ENCODE measurements at regions not wholly inside any gene's neighbourhood (a gene's known extent, or its start where the extent isn't known, plus 50 kb on each side); places are given as distances from the start of the nearest gene placed in this dataset.
A peak's percentile ranks its signal among the peaks of the same experiment; 100 is the strongest.

DNA sequence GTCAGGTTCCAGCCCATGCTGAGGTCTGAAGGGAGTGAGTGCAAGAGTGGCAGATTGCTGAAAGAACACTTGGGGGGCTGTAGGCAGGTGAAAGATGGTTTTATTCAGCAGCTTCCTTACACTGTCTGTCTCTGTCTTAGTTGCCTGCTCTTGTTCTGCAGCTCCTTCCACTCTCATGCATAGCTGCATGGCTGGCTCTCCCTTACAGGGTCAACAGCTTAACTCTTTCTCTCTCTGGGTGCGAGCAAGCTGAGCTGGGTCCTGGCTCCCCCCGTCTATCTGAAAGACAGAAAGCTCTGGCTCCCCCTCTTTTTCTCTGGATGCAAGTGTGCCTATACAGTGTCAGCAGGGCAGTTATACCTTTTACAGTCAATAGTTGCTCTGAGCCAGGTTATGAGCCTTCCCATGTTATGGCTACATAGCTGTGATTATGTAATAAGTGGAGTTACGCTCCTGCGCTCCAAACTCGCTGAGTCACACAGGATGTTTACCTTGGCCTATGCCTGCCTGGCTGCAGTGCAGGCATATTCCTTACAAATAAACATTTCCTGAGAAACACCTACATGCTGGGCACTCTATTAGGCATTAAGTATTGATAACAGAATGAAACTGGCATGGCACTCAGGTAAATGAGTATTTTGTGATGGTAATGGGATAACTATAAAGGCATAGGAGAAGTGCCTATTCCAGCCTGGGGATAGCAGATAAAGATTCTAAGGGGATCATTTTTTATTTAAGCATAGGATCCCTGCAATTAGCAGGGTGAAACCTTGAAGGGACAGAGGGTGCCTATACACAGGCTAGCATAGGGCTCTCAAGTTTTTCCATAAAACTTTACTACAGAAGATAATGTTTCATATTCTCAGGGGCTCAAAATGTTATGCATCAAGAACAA lies 826.9 kb upstream of the PCDH9 start:
- peak; percentile 15 for DNase-seq (ENCODE audit: low read depth)

DNA sequence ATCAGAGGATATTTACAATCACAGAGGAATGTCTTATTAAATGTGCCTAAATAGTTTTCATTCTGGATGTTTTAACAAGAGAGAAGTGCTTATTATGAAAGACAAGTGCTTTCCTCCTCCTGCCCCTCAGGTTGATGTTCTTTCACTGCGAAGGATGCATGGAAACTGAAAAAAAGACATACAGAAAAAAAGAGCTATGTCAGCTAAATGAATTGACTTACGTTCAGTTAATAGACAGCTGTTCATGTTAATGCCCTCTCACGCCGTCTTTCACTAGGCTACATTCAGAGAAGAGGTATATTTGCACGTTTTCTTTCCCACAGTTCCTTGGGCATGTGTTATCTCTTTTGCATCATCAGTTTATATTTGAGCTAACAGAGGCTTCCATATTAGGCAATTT lies 821.8 kb upstream of the PCDH9 start:
- no peak overlapping the region for H3K4me3 ChIP-seq (ENCODE audit: low read depth, low read length)
- DNase-seq (ENCODE audit: low read depth): no peak
- no peak for TF ChIP-seq MYC (IDR thresholded peaks at IDR 0.05; ENCODE audit: low read depth, low read length)
- TF ChIP-seq, protein P1, sequence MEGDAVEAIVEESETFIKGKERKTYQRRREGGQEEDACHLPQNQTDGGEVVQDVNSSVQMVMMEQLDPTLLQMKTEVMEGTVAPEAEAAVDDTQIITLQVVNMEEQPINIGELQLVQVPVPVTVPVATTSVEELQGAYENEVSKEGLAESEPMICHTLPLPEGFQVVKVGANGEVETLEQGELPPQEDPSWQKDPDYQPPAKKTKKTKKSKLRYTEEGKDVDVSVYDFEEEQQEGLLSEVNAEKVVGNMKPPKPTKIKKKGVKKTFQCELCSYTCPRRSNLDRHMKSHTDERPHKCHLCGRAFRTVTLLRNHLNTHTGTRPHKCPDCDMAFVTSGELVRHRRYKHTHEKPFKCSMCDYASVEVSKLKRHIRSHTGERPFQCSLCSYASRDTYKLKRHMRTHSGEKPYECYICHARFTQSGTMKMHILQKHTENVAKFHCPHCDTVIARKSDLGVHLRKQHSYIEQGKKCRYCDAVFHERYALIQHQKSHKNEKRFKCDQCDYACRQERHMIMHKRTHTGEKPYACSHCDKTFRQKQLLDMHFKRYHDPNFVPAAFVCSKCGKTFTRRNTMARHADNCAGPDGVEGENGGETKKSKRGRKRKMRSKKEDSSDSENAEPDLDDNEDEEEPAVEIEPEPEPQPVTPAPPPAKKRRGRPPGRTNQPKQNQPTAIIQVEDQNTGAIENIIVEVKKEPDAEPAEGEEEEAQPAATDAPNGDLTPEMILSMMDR (IDR thresholded peaks at IDR 0.05; ENCODE audit: low read depth, low read length): no peak
- TF ChIP-seq POLR2A (IDR thresholded peaks at IDR 0.05; ENCODE audit: extremely low read depth, insufficient read length): no peak
- TF ChIP-seq, protein P2, sequence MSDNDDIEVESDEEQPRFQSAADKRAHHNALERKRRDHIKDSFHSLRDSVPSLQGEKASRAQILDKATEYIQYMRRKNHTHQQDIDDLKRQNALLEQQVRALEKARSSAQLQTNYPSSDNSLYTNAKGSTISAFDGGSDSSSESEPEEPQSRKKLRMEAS (IDR thresholded peaks at IDR 0.05; ENCODE audit: low read depth, low read length): no peak

More for the DNA sequence above, 826.9 kb upstream of the PCDH9 start:
- H3K4me3 ChIP-seq (ENCODE audit: low read depth, low read length): no peak overlapping the region
- TF ChIP-seq POLR2A (IDR thresholded peaks at IDR 0.05; ENCODE audit: extremely low read depth, insufficient read length) (no peak), MYC (IDR thresholded peaks at IDR 0.05; ENCODE audit: low read depth, low read length) (no peak)
- TF ChIP-seq, protein P1 (IDR thresholded peaks at IDR 0.05; ENCODE audit: low read depth, low read length): no peak
- TF ChIP-seq, protein P2 (IDR thresholded peaks at IDR 0.05; ENCODE audit: low read depth, low read length): no peak

DNA sequence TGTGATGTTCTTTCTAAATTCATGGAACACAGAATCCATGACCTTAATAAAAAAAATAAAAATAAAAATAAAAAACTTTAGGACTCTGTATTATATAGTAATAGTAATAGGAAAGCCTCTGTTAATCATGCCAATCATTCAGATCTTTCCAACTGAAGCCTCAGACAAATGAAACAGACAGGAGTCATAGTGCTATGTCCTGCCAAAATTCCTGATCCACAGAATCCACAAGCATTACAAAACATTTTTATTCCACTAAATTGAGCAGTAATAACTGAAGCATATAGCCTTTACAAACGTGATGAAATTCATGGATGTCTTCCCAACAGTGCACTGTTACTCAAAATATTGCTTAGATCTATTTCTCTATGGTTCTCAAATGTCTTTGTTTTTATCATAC lies 820.6 kb upstream of the PCDH9 start:
- TF ChIP-seq, protein P2 (IDR thresholded peaks at IDR 0.05; ENCODE audit: low read depth, low read length): no peak
- TF ChIP-seq MYC (IDR thresholded peaks at IDR 0.05; ENCODE audit: low read depth, low read length) (no peak), POLR2A (IDR thresholded peaks at IDR 0.05; ENCODE audit: extremely low read depth, insufficient read length) (no peak)
- TF ChIP-seq, protein P1 (IDR thresholded peaks at IDR 0.05; ENCODE audit: low read depth, low read length): no peak
- no peak overlapping the region for H3K4me3 ChIP-seq (ENCODE audit: low read depth, low read length)
- DNase-seq (ENCODE audit: low read depth): no peak

DNA sequence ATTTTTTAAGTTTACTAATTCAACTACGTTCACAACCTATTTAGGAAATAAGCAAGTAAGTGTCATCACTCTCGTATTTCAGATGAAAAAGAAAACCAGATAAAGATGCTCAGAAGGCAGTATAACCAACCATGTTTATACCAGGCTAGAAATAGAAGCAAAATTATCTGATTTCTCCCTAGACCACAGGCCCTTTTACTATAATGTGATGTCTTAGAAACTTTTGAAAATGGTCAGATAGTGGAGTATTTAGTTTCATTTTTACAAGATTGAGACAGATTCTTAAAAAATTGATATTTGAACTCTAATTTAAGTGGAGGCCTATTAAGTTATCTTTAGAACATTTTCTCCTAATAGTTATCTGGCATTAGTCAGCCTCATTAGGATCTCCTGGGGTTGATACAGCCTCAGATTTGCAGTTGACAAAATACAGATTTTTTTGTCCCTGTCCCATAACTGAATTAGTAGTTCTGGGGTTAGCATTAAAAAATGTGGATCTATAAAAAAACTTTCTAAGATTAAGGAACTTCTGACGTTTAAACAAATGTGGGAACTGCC lies 818.7 kb upstream of the PCDH9 start:
- TF ChIP-seq, protein P2 (IDR thresholded peaks at IDR 0.05; ENCODE audit: low read depth, low read length): no peak
- TF ChIP-seq POLR2A (IDR thresholded peaks at IDR 0.05; ENCODE audit: extremely low read depth, insufficient read length) (no peak), MYC (IDR thresholded peaks at IDR 0.05; ENCODE audit: low read depth, low read length) (no peak)
- TF ChIP-seq, protein P1 (IDR thresholded peaks at IDR 0.05; ENCODE audit: low read depth, low read length): no peak
- H3K4me3 ChIP-seq (ENCODE audit: low read depth, low read length): no peak overlapping the region
- DNase-seq (ENCODE audit: low read depth): no peak

DNA sequence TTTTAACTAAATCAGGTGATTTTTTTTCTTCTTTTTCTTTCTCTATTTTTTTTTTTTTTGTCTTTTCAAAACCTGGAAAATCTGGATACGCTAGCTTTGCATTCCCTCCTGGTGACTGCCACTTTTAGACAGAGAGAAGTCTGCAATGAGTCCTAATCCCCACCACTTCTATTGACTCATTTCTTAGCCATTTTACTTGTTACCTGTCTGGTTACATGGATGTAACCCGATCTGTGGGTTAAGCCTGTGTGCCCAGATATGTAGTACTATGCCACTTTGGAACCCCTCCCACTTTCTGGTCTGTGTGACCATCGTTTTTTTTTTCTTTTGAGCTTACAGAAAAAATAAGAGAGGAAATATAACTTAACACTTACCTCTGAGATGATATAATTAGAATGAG lies 817.8 kb upstream of the PCDH9 start:
- no peak overlapping the region for H3K4me3 ChIP-seq (ENCODE audit: low read depth, low read length)
- no peak for TF ChIP-seq MYC (IDR thresholded peaks at IDR 0.05; ENCODE audit: low read depth, low read length)
- no peak for DNase-seq (ENCODE audit: low read depth)

DNA sequence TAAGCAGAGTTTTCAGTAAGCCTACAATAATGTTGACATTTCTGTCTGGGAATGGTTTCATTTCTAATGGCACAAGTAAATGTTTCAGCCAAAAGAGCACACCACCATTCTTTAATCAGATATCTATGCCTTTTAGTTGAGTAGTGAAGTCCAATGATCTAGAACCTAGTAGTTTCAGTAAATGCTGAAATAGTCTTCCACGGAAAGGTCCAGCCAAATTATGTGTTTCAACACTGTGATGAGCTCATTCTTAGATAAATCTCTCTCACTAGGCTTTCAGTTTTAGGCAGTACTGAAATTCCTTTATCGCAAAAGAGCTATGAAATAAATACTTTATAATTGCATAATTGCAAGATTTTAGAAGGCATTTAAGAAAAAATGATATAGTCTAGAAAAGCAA lies 816.8 kb upstream of the PCDH9 start:
- TF ChIP-seq POLR2A (IDR thresholded peaks at IDR 0.05; ENCODE audit: extremely low read depth, insufficient read length) (no peak), MYC (IDR thresholded peaks at IDR 0.05; ENCODE audit: low read depth, low read length) (no peak)
- TF ChIP-seq, protein P2 (IDR thresholded peaks at IDR 0.05; ENCODE audit: low read depth, low read length): no peak
- TF ChIP-seq, protein P1 (IDR thresholded peaks at IDR 0.05; ENCODE audit: low read depth, low read length): no peak
- no peak overlapping the region for H3K4me3 ChIP-seq (ENCODE audit: low read depth, low read length)
- no peak for DNase-seq (ENCODE audit: low read depth)
